ENCODE measurements at regions not wholly inside any gene's neighbourhood (a gene's known extent, or its start where the extent isn't known, plus 50 kb on each side); places are given as distances from the start of the nearest gene placed in this dataset.

DNA sequence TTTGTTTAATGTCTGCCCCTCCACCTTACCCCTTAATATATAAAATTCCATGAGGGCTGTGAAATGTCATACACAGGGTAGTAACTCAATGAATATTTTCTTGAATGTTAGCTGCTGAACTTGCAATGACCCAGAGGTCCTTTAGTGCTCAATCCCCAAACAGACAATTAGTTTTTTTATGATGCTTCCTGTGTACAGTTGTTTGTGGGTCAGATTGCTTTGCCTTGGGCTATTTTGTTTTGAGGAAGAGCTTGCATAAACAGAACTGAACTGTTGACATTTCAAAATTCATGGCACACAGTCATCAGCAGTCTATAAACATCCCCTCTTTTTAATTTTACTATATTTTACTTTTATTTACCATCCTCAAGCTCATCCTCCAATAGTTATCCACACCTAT lies 820.5 kb upstream of the SEL1L start:
- H3K9me2 ChIP-seq (ENCODE audit: insufficient read depth) = no peaks in the 10 kb centered on the region
- ATAC-seq (no peak), DNase-seq (ENCODE audit: low spot score) (no peak)
- Mint-ChIP-seq H3K4me3 (no peak overlapping the region), H3K9me3 (peaks cover 53% of the 10 kb centered on the region), H3K36me3 (ENCODE audit: low read depth) (peaks cover 14% of the 10 kb centered on the region; the same call in 2 of the 3 replicates), H3K27me3 (ENCODE audit: insufficient read depth, low read depth, poor library complexity) (no peaks in the 10 kb centered on the region), H3K4me1 (no peaks in the 10 kb centered on the region), H3K27ac (no peak overlapping the region)
- H3K27me3 ChIP-seq (ENCODE audit: insufficient read depth) = no peaks in the 10 kb centered on the region
- TF ChIP-seq POLR2AphosphoS5 (IDR thresholded peaks at IDR 0.05; ENCODE audit: low read depth) (no peak), STAT1 (IDR thresholded peaks at IDR 0.05; ENCODE audit: unreplicated experiment) (no peak), ZNF331 (CRISPR knock-in tag; IDR thresholded peaks at IDR 0.05; ENCODE audit: low read depth) (no peak), NANOG (IDR thresholded peaks at IDR 0.05; ENCODE audit: borderline replicate concordance) (no peak), CREB1 (CRISPR knock-in tag; IDR thresholded peaks at IDR 0.05; ENCODE audit: low read depth) (no peak), EZH2 (IDR thresholded peaks at IDR 0.05; ENCODE audit: low read depth, unreplicated experiment) (no peak), EZH2phosphoT487 (IDR thresholded peaks at IDR 0.05; ENCODE audit: unreplicated experiment) (no peak), JUNB (IDR thresholded peaks at IDR 0.05; ENCODE audit: unreplicated experiment) (no peak), ZNF114 (CRISPR knock-in tag; IDR thresholded peaks at IDR 0.05) (no peak)
- TF ChIP-seq, protein P1, sequence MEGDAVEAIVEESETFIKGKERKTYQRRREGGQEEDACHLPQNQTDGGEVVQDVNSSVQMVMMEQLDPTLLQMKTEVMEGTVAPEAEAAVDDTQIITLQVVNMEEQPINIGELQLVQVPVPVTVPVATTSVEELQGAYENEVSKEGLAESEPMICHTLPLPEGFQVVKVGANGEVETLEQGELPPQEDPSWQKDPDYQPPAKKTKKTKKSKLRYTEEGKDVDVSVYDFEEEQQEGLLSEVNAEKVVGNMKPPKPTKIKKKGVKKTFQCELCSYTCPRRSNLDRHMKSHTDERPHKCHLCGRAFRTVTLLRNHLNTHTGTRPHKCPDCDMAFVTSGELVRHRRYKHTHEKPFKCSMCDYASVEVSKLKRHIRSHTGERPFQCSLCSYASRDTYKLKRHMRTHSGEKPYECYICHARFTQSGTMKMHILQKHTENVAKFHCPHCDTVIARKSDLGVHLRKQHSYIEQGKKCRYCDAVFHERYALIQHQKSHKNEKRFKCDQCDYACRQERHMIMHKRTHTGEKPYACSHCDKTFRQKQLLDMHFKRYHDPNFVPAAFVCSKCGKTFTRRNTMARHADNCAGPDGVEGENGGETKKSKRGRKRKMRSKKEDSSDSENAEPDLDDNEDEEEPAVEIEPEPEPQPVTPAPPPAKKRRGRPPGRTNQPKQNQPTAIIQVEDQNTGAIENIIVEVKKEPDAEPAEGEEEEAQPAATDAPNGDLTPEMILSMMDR (conservative IDR thresholded peaks at IDR 0.05; ENCODE audit: low read depth in 2 of 2) = no peak
- TF ChIP-seq, protein P2, sequence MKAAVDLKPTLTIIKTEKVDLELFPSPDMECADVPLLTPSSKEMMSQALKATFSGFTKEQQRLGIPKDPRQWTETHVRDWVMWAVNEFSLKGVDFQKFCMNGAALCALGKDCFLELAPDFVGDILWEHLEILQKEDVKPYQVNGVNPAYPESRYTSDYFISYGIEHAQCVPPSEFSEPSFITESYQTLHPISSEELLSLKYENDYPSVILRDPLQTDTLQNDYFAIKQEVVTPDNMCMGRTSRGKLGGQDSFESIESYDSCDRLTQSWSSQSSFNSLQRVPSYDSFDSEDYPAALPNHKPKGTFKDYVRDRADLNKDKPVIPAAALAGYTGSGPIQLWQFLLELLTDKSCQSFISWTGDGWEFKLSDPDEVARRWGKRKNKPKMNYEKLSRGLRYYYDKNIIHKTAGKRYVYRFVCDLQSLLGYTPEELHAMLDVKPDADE (IDR thresholded peaks at IDR 0.05) = no peak
- TF ChIP-seq, protein P3, sequence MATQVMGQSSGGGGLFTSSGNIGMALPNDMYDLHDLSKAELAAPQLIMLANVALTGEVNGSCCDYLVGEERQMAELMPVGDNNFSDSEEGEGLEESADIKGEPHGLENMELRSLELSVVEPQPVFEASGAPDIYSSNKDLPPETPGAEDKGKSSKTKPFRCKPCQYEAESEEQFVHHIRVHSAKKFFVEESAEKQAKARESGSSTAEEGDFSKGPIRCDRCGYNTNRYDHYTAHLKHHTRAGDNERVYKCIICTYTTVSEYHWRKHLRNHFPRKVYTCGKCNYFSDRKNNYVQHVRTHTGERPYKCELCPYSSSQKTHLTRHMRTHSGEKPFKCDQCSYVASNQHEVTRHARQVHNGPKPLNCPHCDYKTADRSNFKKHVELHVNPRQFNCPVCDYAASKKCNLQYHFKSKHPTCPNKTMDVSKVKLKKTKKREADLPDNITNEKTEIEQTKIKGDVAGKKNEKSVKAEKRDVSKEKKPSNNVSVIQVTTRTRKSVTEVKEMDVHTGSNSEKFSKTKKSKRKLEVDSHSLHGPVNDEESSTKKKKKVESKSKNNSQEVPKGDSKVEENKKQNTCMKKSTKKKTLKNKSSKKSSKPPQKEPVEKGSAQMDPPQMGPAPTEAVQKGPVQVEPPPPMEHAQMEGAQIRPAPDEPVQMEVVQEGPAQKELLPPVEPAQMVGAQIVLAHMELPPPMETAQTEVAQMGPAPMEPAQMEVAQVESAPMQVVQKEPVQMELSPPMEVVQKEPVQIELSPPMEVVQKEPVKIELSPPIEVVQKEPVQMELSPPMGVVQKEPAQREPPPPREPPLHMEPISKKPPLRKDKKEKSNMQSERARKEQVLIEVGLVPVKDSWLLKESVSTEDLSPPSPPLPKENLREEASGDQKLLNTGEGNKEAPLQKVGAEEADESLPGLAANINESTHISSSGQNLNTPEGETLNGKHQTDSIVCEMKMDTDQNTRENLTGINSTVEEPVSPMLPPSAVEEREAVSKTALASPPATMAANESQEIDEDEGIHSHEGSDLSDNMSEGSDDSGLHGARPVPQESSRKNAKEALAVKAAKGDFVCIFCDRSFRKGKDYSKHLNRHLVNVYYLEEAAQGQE (IDR thresholded peaks at IDR 0.05; ENCODE audit: unreplicated experiment) = no peak
- TF ChIP-seq, protein P4, sequence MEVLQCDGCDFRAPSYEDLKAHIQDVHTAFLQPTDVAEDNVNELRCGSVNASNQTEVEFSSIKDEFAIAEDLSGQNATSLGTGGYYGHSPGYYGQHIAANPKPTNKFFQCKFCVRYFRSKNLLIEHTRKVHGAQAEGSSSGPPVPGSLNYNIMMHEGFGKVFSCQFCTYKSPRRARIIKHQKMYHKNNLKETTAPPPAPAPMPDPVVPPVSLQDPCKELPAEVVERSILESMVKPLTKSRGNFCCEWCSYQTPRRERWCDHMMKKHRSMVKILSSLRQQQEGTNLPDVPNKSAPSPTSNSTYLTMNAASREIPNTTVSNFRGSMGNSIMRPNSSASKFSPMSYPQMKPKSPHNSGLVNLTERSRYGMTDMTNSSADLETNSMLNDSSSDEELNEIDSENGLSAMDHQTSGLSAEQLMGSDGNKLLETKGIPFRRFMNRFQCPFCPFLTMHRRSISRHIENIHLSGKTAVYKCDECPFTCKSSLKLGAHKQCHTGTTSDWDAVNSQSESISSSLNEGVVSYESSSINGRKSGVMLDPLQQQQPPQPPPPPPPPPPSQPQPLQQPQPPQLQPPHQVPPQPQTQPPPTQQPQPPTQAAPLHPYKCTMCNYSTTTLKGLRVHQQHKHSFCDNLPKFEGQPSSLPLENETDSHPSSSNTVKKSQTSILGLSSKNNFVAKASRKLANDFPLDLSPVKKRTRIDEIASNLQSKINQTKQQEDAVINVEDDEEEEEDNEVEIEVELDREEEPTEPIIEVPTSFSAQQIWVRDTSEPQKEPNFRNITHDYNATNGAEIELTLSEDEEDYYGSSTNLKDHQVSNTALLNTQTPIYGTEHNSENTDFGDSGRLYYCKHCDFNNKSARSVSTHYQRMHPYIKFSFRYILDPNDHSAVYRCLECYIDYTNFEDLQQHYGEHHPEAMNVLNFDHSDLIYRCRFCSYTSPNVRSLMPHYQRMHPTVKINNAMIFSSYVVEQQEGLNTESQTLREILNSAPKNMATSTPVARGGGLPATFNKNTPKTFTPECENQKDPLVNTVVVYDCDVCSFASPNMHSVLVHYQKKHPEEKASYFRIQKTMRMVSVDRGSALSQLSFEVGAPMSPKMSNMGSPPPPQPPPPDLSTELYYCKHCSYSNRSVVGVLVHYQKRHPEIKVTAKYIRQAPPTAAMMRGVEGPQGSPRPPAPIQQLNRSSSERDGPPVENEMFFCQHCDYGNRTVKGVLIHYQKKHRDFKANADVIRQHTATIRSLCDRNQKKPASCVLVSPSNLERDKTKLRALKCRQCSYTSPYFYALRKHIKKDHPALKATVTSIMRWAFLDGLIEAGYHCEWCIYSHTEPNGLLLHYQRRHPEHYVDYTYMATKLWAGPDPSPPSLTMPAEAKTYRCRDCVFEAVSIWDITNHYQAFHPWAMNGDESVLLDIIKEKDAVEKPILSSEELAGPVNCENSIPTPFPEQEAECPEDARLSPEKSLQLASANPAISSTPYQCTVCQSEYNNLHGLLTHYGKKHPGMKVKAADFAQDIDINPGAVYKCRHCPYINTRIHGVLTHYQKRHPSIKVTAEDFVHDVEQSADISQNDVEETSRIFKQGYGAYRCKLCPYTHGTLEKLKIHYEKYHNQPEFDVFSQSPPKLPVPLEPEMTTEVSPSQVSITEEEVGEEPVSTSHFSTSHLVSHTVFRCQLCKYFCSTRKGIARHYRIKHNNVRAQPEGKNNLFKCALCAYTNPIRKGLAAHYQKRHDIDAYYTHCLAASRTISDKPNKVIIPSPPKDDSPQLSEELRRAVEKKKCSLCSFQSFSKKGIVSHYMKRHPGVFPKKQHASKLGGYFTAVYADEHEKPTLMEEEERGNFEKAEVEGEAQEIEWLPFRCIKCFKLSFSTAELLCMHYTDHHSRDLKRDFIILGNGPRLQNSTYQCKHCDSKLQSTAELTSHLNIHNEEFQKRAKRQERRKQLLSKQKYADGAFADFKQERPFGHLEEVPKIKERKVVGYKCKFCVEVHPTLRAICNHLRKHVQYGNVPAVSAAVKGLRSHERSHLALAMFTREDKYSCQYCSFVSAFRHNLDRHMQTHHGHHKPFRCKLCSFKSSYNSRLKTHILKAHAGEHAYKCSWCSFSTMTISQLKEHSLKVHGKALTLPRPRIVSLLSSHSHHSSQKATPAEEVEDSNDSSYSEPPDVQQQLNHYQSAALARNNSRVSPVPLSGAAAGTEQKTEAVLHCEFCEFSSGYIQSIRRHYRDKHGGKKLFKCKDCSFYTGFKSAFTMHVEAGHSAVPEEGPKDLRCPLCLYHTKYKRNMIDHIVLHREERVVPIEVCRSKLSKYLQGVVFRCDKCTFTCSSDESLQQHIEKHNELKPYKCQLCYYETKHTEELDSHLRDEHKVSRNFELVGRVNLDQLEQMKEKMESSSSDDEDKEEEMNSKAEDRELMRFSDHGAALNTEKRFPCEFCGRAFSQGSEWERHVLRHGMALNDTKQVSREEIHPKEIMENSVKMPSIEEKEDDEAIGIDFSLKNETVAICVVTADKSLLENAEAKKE (CRISPR knock-in tag; IDR thresholded peaks at IDR 0.05) = no peak
- H3F3A ChIP-seq (replicated peaks; ENCODE audit: low read depth) = no peaks in the 10 kb centered on the region
- no peak overlapping the region for H3K4me2 ChIP-seq
- H2AFZ ChIP-seq = no peak overlapping the region
- H4K20me1 ChIP-seq (replicated peaks; ENCODE audit: insufficient read depth) = no peaks in the 10 kb centered on the region; the same call in 1 of the 2 replicates
- no peak overlapping the region for H3K4me3 ChIP-seq
- H3K4me1 ChIP-seq (ENCODE audit: insufficient read depth) = no peaks in the 10 kb centered on the region
- no peak overlapping the region for H3K27ac ChIP-seq (ENCODE audit: low read depth)
- H3K79me2 ChIP-seq (replicated peaks; ENCODE audit: insufficient read depth) = no peaks in the 10 kb centered on the region
- no peaks in the 10 kb centered on the region for H3K36me3 ChIP-seq (ENCODE audit: insufficient read depth)

All from GM23338 (cell line).